ENCODE measurements at regions not wholly inside any gene's neighbourhood (a gene's known extent, or its start where the extent isn't known, plus 50 kb on each side); places are given as distances from the start of the nearest gene placed in this dataset.
"Not testable (repeated sequence)": the region's sequence is repeated elsewhere in the genome, so short reads cannot be mapped to it uniquely, and the experiment has no call there.

GRCh38 chr6:119501798-119502483 lies 152.4 kb upstream of the MAN1A1 start:
- no peak for DNase-seq (ENCODE audit: low read depth in 2 of 2)

DNA sequence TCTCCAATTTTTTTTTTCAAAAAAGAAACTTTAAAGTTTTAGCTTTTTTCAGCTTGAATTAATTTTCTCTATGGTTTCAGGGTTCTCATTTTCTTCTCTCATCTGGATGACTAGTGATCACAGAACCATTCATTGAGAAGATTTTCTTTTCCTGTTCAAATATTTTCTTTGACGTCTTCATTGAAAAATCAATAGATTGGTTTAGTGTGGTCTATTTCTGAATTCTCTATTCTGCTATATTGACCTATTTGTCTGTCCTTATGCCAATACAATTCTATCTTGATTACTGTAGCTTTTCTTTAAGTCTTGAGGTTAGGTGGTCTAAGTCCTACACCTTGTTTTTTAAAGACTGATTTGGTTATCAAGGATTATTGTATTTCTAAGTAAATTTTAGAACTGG lies 150.2 kb upstream of the MAN1A1 start:
- no peak for DNase-seq (ENCODE audit: low read depth in 2 of 2)

DNA sequence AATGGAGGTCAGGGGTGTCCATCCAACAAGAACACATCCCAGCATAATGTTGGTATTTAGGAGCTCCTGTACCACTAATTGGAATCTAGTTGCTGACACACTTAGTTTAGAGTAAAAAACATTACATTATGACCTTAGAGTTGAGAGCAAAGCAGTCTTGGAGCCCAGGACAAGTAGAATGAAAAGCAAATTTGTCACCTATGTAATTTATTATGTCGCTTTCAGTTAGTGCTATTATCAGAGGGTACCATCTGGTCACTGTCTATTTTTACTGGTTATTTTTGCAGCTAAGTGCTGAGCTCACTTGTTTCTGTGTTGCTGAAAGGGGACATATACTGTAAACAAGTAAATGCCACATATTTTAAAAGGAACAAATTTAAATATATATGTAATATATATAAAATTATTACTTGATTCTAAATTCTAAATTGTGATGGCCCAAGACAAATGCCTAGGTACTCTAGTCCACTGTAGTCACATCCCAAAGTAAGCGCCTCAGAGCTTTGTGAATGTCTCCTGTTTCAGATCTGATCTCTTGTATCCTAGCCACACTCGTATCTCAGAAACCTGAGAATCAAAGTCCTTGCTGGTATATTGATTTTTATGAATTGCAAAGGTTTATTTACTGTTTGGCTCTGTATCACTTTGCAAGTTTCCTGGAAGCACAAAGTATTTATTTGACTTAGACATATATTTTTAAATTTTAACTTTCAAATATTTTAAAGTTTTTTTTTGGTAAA lies 148.6 kb upstream of the MAN1A1 start:
- DNase-seq (ENCODE audit: low read depth in 2 of 2), result no peak

- peak in 1 of 2 donors; percentile 59 for DNase-seq (ENCODE audit: low read depth in 2 of 2)
These were observed 145.7 kb upstream of the MAN1A1 start for GRCh38 chr6:119495230-119495683.

DNA sequence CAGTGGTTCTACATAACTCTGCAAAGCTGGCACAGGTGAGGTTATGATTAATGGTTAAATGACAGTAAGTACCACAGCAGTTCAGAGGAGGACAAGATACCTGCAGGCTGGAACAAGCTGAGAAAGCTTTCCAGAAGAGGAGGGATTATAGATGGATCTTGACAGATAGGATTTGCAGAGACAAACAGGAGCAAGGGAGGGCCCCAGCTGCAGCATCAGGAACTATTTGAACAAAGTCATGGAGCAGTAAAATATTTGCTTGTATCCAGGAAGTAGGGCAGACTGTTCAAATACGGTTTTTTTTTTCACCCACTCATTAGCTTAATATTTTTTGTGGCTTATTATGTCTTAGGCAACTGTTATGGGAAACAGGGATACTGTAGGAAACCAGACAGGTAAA lies 144.4 kb upstream of the MAN1A1 start:
- DNase-seq (ENCODE audit: low read depth in 2 of 2), result no peak

GRCh38 chr6:119491112-119491511 lies 141.6 kb upstream of the MAN1A1 start:
- not testable (repeated sequence) for DNase-seq (ENCODE audit: low read depth in 2 of 2)

- not testable (repeated sequence) for DNase-seq (ENCODE audit: low read depth in 2 of 2)
These were observed 140.5 kb upstream of the MAN1A1 start for GRCh38 chr6:119490050-119490449.

GRCh38 chr6:119484598-119484997 lies 135.0 kb upstream of the MAN1A1 start:
- no peak for DNase-seq (ENCODE audit: low read depth in 2 of 2)

DNA sequence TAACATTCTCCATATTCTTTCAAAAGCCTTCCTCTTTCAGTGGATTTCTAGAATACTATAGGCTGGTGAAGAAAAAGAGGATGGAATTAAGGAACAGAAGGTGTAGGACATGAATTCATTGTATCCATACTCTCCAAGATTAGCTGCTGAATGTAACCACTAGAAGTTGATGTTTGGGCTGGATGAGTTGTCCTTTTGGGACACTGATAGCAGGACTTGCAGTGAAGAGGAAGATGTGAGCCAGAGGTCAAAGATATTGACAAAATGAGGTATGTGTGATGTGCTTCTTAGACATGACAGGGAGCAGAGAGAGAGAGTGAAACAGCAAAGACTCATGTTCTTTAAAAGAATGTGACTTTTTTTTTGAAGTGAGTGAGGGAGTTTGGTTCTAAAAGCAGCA lies 134.3 kb upstream of the MAN1A1 start:
- DNase-seq (ENCODE audit: low read depth in 2 of 2), result no peak

GRCh38 chr6:119482850-119483285 lies 133.3 kb upstream of the MAN1A1 start:
- DNase-seq (ENCODE audit: low read depth in 2 of 2), result no peak

DNA sequence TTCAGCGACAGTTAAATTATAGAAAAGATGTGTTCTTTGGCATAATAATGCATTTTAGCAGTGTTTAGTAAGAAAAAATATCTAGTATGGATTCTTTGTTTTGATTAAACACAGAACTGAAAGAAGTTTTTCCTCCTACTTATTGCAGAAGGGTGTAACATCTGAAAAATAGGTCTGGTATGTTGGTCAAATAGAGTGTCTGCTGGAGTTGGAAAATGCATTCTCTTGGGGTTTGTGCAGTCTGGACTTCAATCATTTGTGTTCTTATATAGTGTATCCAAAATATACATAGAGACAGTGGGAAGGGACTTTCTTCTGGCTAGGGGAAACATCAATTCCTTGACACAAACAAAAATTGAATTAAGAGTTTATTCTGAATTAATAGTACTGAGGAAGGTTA lies 132.4 kb upstream of the MAN1A1 start:
- DNase-seq (ENCODE audit: low read depth in 2 of 2), result no peak

GRCh38 chr6:119480961-119481497 lies 131.5 kb upstream of the MAN1A1 start:
- no peak for DNase-seq (ENCODE audit: low read depth in 2 of 2)

GRCh38 chr6:119479860-119480655 lies 130.5 kb upstream of the MAN1A1 start:
- DNase-seq (ENCODE audit: low read depth in 2 of 2), result peak; percentile 8

GRCh38 chr6:119476554-119476953 lies 127.0 kb upstream of the MAN1A1 start:
- DNase-seq (ENCODE audit: low read depth in 2 of 2), result no peak

GRCh38 chr6:119476024-119476423 lies 126.5 kb upstream of the MAN1A1 start:
- no peak for DNase-seq (ENCODE audit: low read depth in 2 of 2)

- DNase-seq (ENCODE audit: low read depth in 2 of 2), result no peak
These were observed 121.5 kb upstream of the MAN1A1 start for GRCh38 chr6:119470893-119471542.

GRCh38 chr6:119467488-119468081 lies 118.0 kb upstream of the MAN1A1 start:
- DNase-seq (ENCODE audit: low read depth in 2 of 2), result peak in 1 of 2 donors; percentile 52

- no peak for DNase-seq (ENCODE audit: low read depth in 2 of 2)
These were observed 116.7 kb upstream of the MAN1A1 start for GRCh38 chr6:119466226-119466625.

DNA sequence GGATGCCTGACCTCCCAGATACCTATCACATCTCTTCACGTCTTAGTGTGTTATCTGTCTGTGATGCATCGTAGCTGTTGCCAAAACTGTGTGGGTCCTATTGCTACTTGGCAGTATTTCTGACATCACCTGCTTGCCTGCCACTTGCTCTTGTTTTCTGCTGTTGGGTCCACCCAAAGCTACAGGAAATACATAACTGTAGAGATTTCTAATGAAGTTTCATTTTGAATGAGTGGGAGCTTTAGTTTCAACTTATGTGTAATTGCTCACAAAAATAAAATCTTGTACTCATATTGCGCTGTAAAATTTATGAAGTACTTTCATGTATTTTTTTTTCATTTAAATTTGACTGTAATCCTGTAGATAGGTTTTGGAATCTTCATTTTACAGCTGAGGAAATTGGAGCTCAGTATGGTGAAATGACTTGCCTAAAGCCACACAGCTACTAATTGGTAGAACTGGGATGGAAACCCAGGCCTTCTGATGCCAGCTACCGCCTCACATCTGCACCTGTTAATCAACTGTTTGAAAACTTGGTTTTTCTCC lies 113.6 kb upstream of the MAN1A1 start:
- no peak for DNase-seq (ENCODE audit: low read depth in 2 of 2)

GRCh38 chr6:119461187-119461586 lies 111.6 kb upstream of the MAN1A1 start:
- DNase-seq (ENCODE audit: low read depth in 2 of 2), result no peak
